Right atrium auricular region (tissue), 2 donors: ENCODE measurements at regions not wholly inside any gene's neighbourhood (a gene's known extent, or its start where the extent isn't known, plus 50 kb on each side); places are given as distances from the start of the nearest gene placed in this dataset.

Experiments used
- DNase-seq: peaks from one replicate; pipeline ENCODE4 v3.0.0-alpha.2; 2019; ENCODE audit warnings: low spot score
- H3K27ac ChIP-seq, 2 donors: fragments of 200-600 bp; sonication (generic); 1 replicate in 1 of 2; 2 replicates in 1 of 2; pipeline ENCODE4 v1.5.1; 2016 to 2019
- H3K27me3 ChIP-seq, 2 donors: fragments of 200-600 bp; sonication (generic); one replicate each; pipeline versions ENCODE4 v1.5.1 to v1.6.0; 2017 to 2019
- H3K36me3 ChIP-seq: fragments of 200-600 bp; sonication (generic); one replicate; pipeline ENCODE4 v1.5.1; 2016
- H3K4me1 ChIP-seq, 2 donors: fragments of 200-600 bp; sonication (generic); one replicate each; pipeline versions ENCODE4 v1.5.1 to v1.6.0; 2017 to 2019
- H3K4me3 ChIP-seq, 2 donors: fragments of 200-600 bp; sonication (generic); 1 replicate in 1 of 2; 2 replicates in 1 of 2; pipeline ENCODE4 v1.5.1; 2017 to 2019; ENCODE audit warnings: mild to moderate bottlenecking in 1 of 2, moderate library complexity in 1 of 2
- H3K9me3 ChIP-seq, 2 donors: fragments of 200-600 bp; sonication (generic); one replicate each; pipeline ENCODE4 v1.5.1; 2019
- TF ChIP-seq, protein P1 (sequence below), 2 donors: fragments of 200-600 bp; sonication (generic); IDR thresholded peaks; one replicate each; pipeline ENCODE4 v1.5.1; 2019; ENCODE audit warnings: antibody characterized with exemption in 2 of 2

DNA sequence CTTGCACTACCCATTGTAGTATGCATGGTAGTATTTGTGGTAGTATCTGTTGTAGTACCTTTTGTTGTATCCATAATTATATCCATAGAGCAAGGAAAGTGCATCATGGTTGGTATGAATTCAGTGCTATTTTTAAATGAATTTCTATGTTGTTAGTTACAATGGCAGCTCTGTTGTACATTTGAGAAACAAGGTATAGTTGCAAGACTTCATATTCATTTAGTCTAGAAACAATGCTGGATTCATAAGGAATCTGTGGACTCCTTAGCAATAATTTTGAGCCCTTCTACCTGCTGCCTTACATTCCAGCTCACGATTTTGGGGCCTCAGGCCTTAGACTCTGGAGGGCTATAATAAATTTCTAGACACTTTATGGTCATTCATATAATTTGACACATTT, 141.8 kb downstream of the FAM43A start:
- no peak overlapping the region for H3K4me3 ChIP-seq
- H3K27ac ChIP-seq = no peak overlapping the region
- no peaks in the 10 kb centered on the region for H3K9me3 ChIP-seq
- no peaks in the 10 kb centered on the region for H3K36me3 ChIP-seq
- no peak for DNase-seq
- H3K27me3 ChIP-seq = no peaks in the 10 kb centered on the region
- H3K4me1 ChIP-seq = peaks cover 0 to 20% of the 10 kb centered on the region in 2 donors
- TF ChIP-seq, protein P1, sequence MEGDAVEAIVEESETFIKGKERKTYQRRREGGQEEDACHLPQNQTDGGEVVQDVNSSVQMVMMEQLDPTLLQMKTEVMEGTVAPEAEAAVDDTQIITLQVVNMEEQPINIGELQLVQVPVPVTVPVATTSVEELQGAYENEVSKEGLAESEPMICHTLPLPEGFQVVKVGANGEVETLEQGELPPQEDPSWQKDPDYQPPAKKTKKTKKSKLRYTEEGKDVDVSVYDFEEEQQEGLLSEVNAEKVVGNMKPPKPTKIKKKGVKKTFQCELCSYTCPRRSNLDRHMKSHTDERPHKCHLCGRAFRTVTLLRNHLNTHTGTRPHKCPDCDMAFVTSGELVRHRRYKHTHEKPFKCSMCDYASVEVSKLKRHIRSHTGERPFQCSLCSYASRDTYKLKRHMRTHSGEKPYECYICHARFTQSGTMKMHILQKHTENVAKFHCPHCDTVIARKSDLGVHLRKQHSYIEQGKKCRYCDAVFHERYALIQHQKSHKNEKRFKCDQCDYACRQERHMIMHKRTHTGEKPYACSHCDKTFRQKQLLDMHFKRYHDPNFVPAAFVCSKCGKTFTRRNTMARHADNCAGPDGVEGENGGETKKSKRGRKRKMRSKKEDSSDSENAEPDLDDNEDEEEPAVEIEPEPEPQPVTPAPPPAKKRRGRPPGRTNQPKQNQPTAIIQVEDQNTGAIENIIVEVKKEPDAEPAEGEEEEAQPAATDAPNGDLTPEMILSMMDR (IDR thresholded peaks at IDR 0.05) = no peak

DNA sequence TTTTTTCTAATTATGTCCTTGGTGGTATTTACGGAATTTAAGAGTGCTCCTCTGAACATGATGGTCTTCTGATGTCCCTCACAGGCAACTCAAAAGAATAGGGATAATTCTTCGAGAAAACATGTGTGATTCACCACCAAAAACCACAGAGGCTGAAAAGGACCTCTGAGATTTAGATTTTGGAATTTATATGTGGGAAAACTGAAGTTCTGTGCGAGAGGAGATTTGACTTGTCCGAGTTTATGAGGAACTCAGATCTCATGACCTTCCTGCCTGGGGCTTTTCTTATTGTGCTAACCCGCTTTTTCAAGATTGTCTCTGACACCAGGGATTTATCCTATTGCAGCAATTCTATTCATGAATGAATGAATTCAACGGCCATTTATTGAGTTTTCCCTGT, 142.4 kb downstream of the FAM43A start:
- Histone ChIP-seq H3K27me3 (no peaks in the 10 kb centered on the region), H3K4me3 (no peak overlapping the region), H3K4me1 (peaks cover 0 to 20% of the 10 kb centered on the region in 2 donors), H3K36me3 (no peaks in the 10 kb centered on the region), H3K27ac (no peak overlapping the region), H3K9me3 (no peaks in the 10 kb centered on the region)
- DNase-seq = no peak
- TF ChIP-seq, protein P1 (IDR thresholded peaks at IDR 0.05) = no peak

DNA sequence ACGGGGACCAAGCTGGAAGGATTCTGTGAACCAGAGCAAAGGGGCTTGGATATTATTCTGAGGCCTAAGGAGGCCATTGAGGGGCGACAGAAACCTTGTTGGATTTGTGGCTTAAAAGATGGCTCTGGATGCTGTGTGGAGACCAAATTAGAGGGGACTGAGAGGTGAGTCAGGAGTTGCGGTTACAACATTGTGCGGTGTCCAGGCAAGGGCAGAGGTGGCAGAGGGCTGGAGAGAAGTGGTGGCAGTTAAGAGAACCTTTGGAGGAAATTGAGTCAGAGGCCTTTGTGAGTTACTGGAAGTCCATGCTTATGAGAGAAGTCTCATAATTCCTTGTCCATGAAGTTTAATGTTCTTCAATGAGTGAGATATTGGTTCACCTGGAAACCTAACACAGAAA, 143.2 kb downstream of the FAM43A start:
- Histone ChIP-seq H3K9me3 (no peaks in the 10 kb centered on the region), H3K27ac (no peak overlapping the region), H3K27me3 (no peaks in the 10 kb centered on the region), H3K4me1 (peaks cover 0 to 16% of the 10 kb centered on the region in 2 donors), H3K36me3 (no peaks in the 10 kb centered on the region), H3K4me3 (no peak overlapping the region)
- TF ChIP-seq, protein P1 (IDR thresholded peaks at IDR 0.05) = no peak
- no peak for DNase-seq

DNA sequence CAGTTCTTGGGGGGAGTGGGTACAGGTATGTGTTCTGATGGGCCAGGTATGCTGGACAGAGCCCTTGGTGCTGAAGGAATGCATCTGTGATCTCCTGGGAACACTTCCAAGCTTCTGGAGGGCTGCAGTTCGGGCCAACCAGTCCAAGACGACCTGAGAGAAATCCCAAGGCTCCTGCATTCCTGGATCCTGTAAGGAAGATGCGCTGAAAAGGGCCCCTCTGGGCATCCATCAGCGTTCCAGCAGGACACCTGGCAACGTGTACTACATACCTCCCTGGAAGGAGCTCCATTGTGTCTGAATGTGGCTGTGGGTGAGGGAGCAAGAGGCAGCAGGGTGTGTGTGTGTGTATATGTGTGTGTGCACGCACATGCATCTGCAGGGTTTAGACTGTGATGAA, 144.7 kb downstream of the FAM43A start:
- DNase-seq = no peak
- no peak overlapping the region for H3K4me3 ChIP-seq
- TF ChIP-seq, protein P1 (IDR thresholded peaks at IDR 0.05) = no peak

DNA sequence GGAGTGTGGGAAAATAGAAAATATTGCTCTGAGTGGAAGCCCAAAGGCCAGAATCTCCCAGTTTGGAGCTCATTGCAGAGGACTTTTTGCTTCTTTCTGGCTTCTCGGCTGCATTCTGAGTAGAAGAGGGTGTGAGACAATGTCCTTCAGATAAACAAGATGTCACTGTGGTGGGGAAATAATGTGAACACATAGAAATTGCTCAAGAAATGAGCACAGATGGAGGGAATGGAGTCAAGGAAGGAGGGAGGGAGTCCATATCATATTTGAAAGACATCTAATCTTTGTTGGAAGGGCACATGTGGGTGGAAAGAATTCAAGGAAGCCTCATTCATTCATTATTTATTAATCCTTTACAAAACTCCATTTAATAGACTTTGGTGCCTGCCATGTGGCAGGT, 145.3 kb downstream of the FAM43A start:
- Histone ChIP-seq H3K36me3 (no peaks in the 10 kb centered on the region), H3K4me1 (no peaks in the 10 kb centered on the region), H3K9me3 (no peaks in the 10 kb centered on the region), H3K27me3 (no peaks in the 10 kb centered on the region), H3K4me3 (no peak overlapping the region), H3K27ac (no peak overlapping the region)
- DNase-seq = no peak
- TF ChIP-seq, protein P1 (IDR thresholded peaks at IDR 0.05) = no peak

More for the DNA sequence above, 144.7 kb downstream of the FAM43A start:
- Histone ChIP-seq H3K9me3 (no peaks in the 10 kb centered on the region), H3K27me3 (no peaks in the 10 kb centered on the region), H3K36me3 (no peaks in the 10 kb centered on the region), H3K27ac (no peak overlapping the region), H3K4me1 (peaks cover 0 to 2% of the 10 kb centered on the region in 2 donors)

DNA sequence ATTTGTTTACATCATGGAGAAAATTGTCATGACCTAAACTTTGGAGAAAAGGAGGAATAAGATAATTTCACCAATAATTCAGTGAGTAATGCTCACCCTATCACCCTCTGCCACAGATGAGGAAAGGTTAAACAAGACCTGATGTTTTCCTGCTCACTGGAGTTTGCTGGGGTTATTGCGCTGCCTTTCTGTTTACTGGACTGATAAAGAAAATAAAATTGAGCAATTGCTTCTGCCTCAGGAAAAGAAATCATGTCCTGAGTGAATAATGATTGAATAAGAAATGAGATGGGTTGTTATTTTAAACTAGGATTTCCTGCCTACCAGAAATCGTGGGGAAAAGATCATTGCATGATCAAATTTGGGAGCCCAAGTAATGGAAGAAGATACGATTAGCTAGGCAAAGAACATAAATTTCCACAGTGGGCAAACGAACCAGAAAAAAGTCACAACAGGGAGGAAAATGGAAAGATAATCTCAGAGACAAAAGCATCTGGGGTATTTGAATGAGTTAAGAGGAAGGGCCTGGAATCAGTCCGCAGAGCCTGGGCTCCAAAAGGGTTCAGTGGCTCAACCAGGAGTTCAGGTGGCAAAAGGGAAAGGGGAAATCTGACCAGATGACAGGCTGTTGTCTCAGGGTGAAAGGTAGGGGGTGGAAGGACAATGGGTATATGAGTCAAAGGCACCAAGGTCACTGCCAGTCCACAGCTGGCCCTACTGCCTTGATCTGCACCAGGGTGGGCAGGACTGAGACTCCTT, 146.8 kb downstream of the FAM43A start:
- H3K9me3 ChIP-seq = no peaks in the 10 kb centered on the region
- H3K27ac ChIP-seq = no peak overlapping the region
- H3K4me1 ChIP-seq = no peaks in the 10 kb centered on the region
- H3K27me3 ChIP-seq = no peaks in the 10 kb centered on the region
- H3K36me3 ChIP-seq = no peaks in the 10 kb centered on the region
- no peak overlapping the region for H3K4me3 ChIP-seq
- TF ChIP-seq, protein P1 (IDR thresholded peaks at IDR 0.05) = no peak
- no peak for DNase-seq
